ENCODE measurements at regions not wholly inside any gene's neighbourhood (a gene's known extent, or its start where the extent isn't known, plus 50 kb on each side); places are given as distances from the start of the nearest gene placed in this dataset.

DNA sequence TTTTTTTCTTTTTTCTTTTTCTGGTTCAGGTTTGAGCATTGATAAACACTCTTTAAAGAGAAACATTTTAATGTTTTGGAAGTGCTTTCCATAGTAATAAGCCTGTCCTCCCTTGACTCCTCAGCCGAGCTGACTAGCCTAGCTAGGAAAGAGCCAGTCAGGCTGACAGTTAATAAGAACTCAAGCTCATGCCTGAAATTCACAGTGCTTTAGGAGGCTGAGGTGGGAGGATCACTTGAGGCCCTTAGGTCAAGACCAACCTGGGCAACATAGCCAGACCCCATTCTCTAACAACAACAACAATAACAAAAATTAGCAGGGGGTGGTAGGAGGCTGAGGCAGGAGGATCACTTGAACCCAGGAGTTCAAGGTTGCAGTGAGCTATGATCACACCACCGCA, 53.4 kb upstream of the ZCCHC13 start:
- no peak for TF ChIP-seq CTCF (IDR thresholded peaks at IDR 0.05; ENCODE audit: insufficient read depth, low read length)
- no peak for TF ChIP-seq POLR2AphosphoS5 (IDR thresholded peaks at IDR 0.05; ENCODE audit: low read depth)
